ENCODE measurements at regions not wholly inside any gene's neighbourhood (a gene's known extent, or its start where the extent isn't known, plus 50 kb on each side); places are given as distances from the start of the nearest gene placed in this dataset.

- Histone ChIP-seq H3K27me3 (replicated peaks; ENCODE audit: insufficient read depth, low read depth, low read length, poor library complexity) (peaks cover 7% of the 10 kb centered on the region), H3K4me1 (ENCODE audit: insufficient read depth, low read length, poor library complexity, severe bottlenecking) (no peaks in the 10 kb centered on the region), H3K9me3 (ENCODE audit: low read depth, low read length, poor library complexity, severe bottlenecking) (no peaks in the 10 kb centered on the region), H3K27ac (ENCODE audit: low read depth, low read length, poor library complexity, severe bottlenecking) (no peak overlapping the region), H3K36me3 (ENCODE audit: insufficient read depth, low read length, poor library complexity, severe bottlenecking) (no peaks in the 10 kb centered on the region), H3K4me3 (ENCODE audit: low read depth, low read length, poor library complexity, severe bottlenecking) (no peak overlapping the region)
- intact Hi-C loops (cut with micrococcal nuclease; ENCODE audit: unreplicated experiment), result no loop called here
- BruUV-seq (replicated peaks), result no TSS peak
- TF ChIP-seq CTCF (conservative IDR thresholded peaks at IDR 0.05; ENCODE audit: low read depth, low read length) (no peak), EZH2 (IDR thresholded peaks at IDR 0.05; ENCODE audit: borderline replicate concordance, low read depth, low read length, poor library complexity, severe bottlenecking) (no peak)
- ChIA-PET POLR2A (ENCODE audit: low non-redundant PET) (no interaction called here), CTCF (no interaction called here)
- no peak for DNase-seq (ENCODE audit: low spot score)
These were observed 74.4 kb upstream of the SOD3 start for GRCh38 chr4:24720979-24721378.

- Histone ChIP-seq H3K4me3 (ENCODE audit: low read depth, low read length, poor library complexity, severe bottlenecking) (no peak overlapping the region), H3K27ac (ENCODE audit: low read depth, low read length, poor library complexity, severe bottlenecking) (no peak overlapping the region), H3K27me3 (replicated peaks; ENCODE audit: insufficient read depth, low read depth, low read length, poor library complexity) (peaks cover 7% of the 10 kb centered on the region), H3K36me3 (ENCODE audit: insufficient read depth, low read length, poor library complexity, severe bottlenecking) (no peaks in the 10 kb centered on the region), H3K9me3 (ENCODE audit: low read depth, low read length, poor library complexity, severe bottlenecking) (no peaks in the 10 kb centered on the region), H3K4me1 (ENCODE audit: insufficient read depth, low read length, poor library complexity, severe bottlenecking) (no peaks in the 10 kb centered on the region)
- CTCF ChIA-PET, result no interaction called here
- POLR2A ChIA-PET (ENCODE audit: low non-redundant PET), result no interaction called here
- no TSS peak for BruUV-seq (replicated peaks)
- TF ChIP-seq CTCF (conservative IDR thresholded peaks at IDR 0.05; ENCODE audit: low read depth, low read length), result no peak
- no peak for TF ChIP-seq EZH2 (IDR thresholded peaks at IDR 0.05; ENCODE audit: borderline replicate concordance, low read depth, low read length, poor library complexity, severe bottlenecking)
- intact Hi-C loops (cut with micrococcal nuclease; ENCODE audit: unreplicated experiment), result no loop called here
- DNase-seq (ENCODE audit: low spot score), result no peak
These were observed 73.3 kb upstream of the SOD3 start for GRCh38 chr4:24722026-24722568.

- ChIA-PET POLR2A (ENCODE audit: low non-redundant PET) (no interaction called here), CTCF (no interaction called here)
- H3K9me3 ChIP-seq (ENCODE audit: low read depth, low read length, poor library complexity, severe bottlenecking), result no peaks in the 10 kb centered on the region
- H3K36me3 ChIP-seq (ENCODE audit: insufficient read depth, low read length, poor library complexity, severe bottlenecking), result no peaks in the 10 kb centered on the region
- no peak for DNase-seq (ENCODE audit: low spot score)
- intact Hi-C loops (cut with micrococcal nuclease; ENCODE audit: unreplicated experiment), result no loop called here
- H3K4me1 ChIP-seq (ENCODE audit: insufficient read depth, low read length, poor library complexity, severe bottlenecking), result no peaks in the 10 kb centered on the region
- H3K27me3 ChIP-seq (replicated peaks; ENCODE audit: insufficient read depth, low read depth, low read length, poor library complexity), result peaks cover 8% of the 10 kb centered on the region
- H3K27ac ChIP-seq (ENCODE audit: low read depth, low read length, poor library complexity, severe bottlenecking), result no peak overlapping the region
- H3K4me3 ChIP-seq (ENCODE audit: low read depth, low read length, poor library complexity, severe bottlenecking), result no peak overlapping the region
- TF ChIP-seq EZH2 (IDR thresholded peaks at IDR 0.05; ENCODE audit: borderline replicate concordance, low read depth, low read length, poor library complexity, severe bottlenecking), result no peak
- TF ChIP-seq CTCF (conservative IDR thresholded peaks at IDR 0.05; ENCODE audit: low read depth, low read length), result no peak
- BruUV-seq (replicated peaks), result no TSS peak
These were observed 67.8 kb upstream of the SOD3 start for GRCh38 chr4:24727390-24728224.

Data from A673 (cell line).